ENCODE measurements at regions not wholly inside any gene's neighbourhood (a gene's known extent, or its start where the extent isn't known, plus 50 kb on each side); places are given as distances from the start of the nearest gene placed in this dataset.
"Not testable (repeated sequence)": the region's sequence is repeated elsewhere in the genome, so short reads cannot be mapped to it uniquely, and the experiment has no call there.

GRCh38 chrX:148080593-148080992 is 99.5 kb downstream of the FMR1NB start:
- no peak for TF ChIP-seq CTCF (IDR thresholded peaks at IDR 0.05; ENCODE audit: control extremely low read depth, extremely low read depth, low read depth, missing control alignments)
- no peak for DNase-seq (ENCODE audit: extremely low spot score)
- CTCF ChIA-PET = no interaction called here
- POLR2A ChIA-PET = no interaction called here

GRCh38 chrX:148084611-148085010 is 103.5 kb downstream of the FMR1NB start:
- TF ChIP-seq CTCF (IDR thresholded peaks at IDR 0.05; ENCODE audit: control extremely low read depth, extremely low read depth, low read depth, missing control alignments) = no peak
- CTCF ChIA-PET = no interaction called here
- no peak for DNase-seq (ENCODE audit: extremely low spot score)
- POLR2A ChIA-PET = no interaction called here

- POLR2A ChIA-PET = no interaction called here
- TF ChIP-seq CTCF (IDR thresholded peaks at IDR 0.05; ENCODE audit: control extremely low read depth, extremely low read depth, low read depth, missing control alignments) = no peak
- DNase-seq (ENCODE audit: extremely low spot score) = no peak
- CTCF ChIA-PET = no interaction called here
Observed at GRCh38 chrX:148120151-148120550, 139.0 kb downstream of the FMR1NB start.

GRCh38 chrX:148120999-148121623 is 140.0 kb downstream of the FMR1NB start:
- ChIA-PET POLR2A (no interaction called here), CTCF (no interaction called here)
- no peak for TF ChIP-seq CTCF (IDR thresholded peaks at IDR 0.05; ENCODE audit: control extremely low read depth, extremely low read depth, low read depth, missing control alignments)
- no peak for DNase-seq (ENCODE audit: extremely low spot score)

- POLR2A ChIA-PET; CTCF ChIA-PET; DNase-seq (ENCODE audit: extremely low spot score): not testable (repeated sequence)
Observed at GRCh38 chrX:148128872-148129505, 147.9 kb downstream of the FMR1NB start.

GRCh38 chrX:148133105-148133725 is 152.1 kb downstream of the FMR1NB start:
- no peak for TF ChIP-seq CTCF (IDR thresholded peaks at IDR 0.05; ENCODE audit: control extremely low read depth, extremely low read depth, low read depth, missing control alignments)
- POLR2A ChIA-PET = no interaction called here
- CTCF ChIA-PET = interaction anchor here (1.2 kb wide), 1 partner anchor 1437 kb away, joined by 3 read pairs; no protein-coding TSS in a partner anchor
- no peak for DNase-seq (ENCODE audit: extremely low spot score)

GRCh38 chrX:148134578-148134977 is 153.4 kb downstream of the FMR1NB start:
- TF ChIP-seq CTCF (IDR thresholded peaks at IDR 0.05; ENCODE audit: control extremely low read depth, extremely low read depth, low read depth, missing control alignments) = no peak
- no peak for DNase-seq (ENCODE audit: extremely low spot score)
- ChIA-PET CTCF (interaction anchor here (1.2 kb wide), 1 partner anchor 1435 kb away, joined by 3 read pairs; no protein-coding TSS in a partner anchor), POLR2A (no interaction called here)
